ENCODE measurements at regions not wholly inside any gene's neighbourhood (a gene's known extent, or its start where the extent isn't known, plus 50 kb on each side); places are given as distances from the start of the nearest gene placed in this dataset.

DNA sequence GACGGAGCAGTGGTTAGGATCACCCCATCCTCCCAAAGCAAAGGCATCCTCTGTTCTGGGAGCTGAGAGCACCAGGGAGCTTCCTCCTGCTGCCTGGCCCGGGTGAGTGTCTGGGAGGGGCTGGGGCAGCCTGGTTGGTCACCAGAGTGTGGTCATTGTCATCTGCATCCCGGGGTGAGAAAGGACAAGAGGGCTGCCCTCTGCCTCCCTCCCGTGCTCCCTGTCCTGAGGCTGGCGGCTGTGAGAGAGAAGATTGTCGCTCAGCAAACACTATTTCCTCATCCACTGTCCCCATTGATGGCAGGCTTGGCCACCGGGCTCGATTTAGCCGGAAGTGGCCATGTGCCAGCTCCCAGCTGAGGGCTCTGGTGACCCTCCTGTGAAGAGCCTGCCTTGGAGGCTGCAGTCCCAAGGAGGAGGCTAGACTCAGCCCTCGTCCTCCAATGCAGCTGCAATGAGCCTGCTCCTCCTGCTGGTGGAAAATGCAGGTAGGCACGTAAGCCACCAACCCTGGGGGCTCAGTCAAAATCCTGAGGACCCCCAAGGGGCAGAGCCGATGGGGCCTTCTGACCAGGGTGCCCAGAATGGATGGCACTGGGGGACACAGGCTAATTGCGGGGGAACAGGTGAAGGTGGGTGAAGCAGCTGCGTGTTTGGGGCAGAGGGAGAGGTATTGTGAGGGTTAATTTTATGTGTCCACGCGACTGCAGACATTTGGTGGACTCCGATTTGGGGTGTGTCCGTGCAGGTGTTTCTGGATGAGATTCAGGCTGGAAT, 155.7 kb downstream of the KIF26A start:
- TF ChIP-seq, protein P1, sequence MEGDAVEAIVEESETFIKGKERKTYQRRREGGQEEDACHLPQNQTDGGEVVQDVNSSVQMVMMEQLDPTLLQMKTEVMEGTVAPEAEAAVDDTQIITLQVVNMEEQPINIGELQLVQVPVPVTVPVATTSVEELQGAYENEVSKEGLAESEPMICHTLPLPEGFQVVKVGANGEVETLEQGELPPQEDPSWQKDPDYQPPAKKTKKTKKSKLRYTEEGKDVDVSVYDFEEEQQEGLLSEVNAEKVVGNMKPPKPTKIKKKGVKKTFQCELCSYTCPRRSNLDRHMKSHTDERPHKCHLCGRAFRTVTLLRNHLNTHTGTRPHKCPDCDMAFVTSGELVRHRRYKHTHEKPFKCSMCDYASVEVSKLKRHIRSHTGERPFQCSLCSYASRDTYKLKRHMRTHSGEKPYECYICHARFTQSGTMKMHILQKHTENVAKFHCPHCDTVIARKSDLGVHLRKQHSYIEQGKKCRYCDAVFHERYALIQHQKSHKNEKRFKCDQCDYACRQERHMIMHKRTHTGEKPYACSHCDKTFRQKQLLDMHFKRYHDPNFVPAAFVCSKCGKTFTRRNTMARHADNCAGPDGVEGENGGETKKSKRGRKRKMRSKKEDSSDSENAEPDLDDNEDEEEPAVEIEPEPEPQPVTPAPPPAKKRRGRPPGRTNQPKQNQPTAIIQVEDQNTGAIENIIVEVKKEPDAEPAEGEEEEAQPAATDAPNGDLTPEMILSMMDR (conservative IDR thresholded peaks at IDR 0.05 in 1 of 2, IDR thresholded peaks at IDR 0.05 in 1 of 2; ENCODE audit: low read depth in 1 of 2, low read length in 2 of 2) = no peak
- no peak for TF ChIP-seq EZH2 (IDR thresholded peaks at IDR 0.05; ENCODE audit: low read length, missing control alignments)
